Inflammatory macrophage treated with lipopolysaccharide for 4 hours (primary cell): ENCODE measurements at regions not wholly inside any gene's neighbourhood (a gene's known extent, or its start where the extent isn't known, plus 50 kb on each side); places are given as distances from the start of the nearest gene placed in this dataset.

Experiments
- DNase-seq: peaks from one replicate; pipeline ENCODE4 v3.0.0-alpha.2; 2020

- no peak for DNase-seq
Observed at GRCh38 chr11:131195661-131196517, 174.5 kb upstream of the NTM start.

GRCh38 chr11:131198161-131199014 is 172.0 kb upstream of the NTM start:
- DNase-seq = no peak

GRCh38 chr11:131199015-131199280 is 171.5 kb upstream of the NTM start:
- DNase-seq = no peak

- no peak for DNase-seq
Observed at GRCh38 chr11:131201674-131202073, 168.7 kb upstream of the NTM start.

GRCh38 chr11:131203040-131203439 is 167.4 kb upstream of the NTM start:
- DNase-seq = no peak

- no peak for DNase-seq
Observed at GRCh38 chr11:131204282-131204681, 166.1 kb upstream of the NTM start.

- DNase-seq = no peak
Observed at GRCh38 chr11:131204765-131205380, 165.5 kb upstream of the NTM start.

- DNase-seq = no peak
Observed at GRCh38 chr11:131206671-131207070, 163.7 kb upstream of the NTM start.

- DNase-seq = no peak
Observed at GRCh38 chr11:131207901-131208300, 162.5 kb upstream of the NTM start.

- DNase-seq = no peak
Observed at GRCh38 chr11:131217313-131218310, 152.8 kb upstream of the NTM start.

- no peak for DNase-seq
Observed at GRCh38 chr11:131218542-131218941, 151.9 kb upstream of the NTM start.

- no peak for DNase-seq
Observed at GRCh38 chr11:131219646-131220045, 150.8 kb upstream of the NTM start.

GRCh38 chr11:131223198-131223991 is 147.0 kb upstream of the NTM start:
- DNase-seq = no peak

- DNase-seq = no peak
Observed at GRCh38 chr11:131228378-131228777, 142.0 kb upstream of the NTM start.

- no peak for DNase-seq
Observed at GRCh38 chr11:131229221-131229620, 141.2 kb upstream of the NTM start.

GRCh38 chr11:131231317-131231940 is 139.0 kb upstream of the NTM start:
- DNase-seq = no peak

GRCh38 chr11:131232261-131232660 is 138.2 kb upstream of the NTM start:
- no peak for DNase-seq

GRCh38 chr11:131234221-131234620 is 136.2 kb upstream of the NTM start:
- no peak for DNase-seq

GRCh38 chr11:131235328-131236298 is 134.8 kb upstream of the NTM start:
- DNase-seq = no peak

- DNase-seq = no peak
Observed at GRCh38 chr11:131240421-131240820, 130.0 kb upstream of the NTM start.
